ENCODE measurements at regions not wholly inside any gene's neighbourhood (a gene's known extent, or its start where the extent isn't known, plus 50 kb on each side); places are given as distances from the start of the nearest gene placed in this dataset.
A peak's percentile ranks its signal among the peaks of the same experiment; 100 is the strongest.
"Not testable (repeated sequence)": the region's sequence is repeated elsewhere in the genome, so short reads cannot be mapped to it uniquely, and the experiment has no call there.

- H3K27me3 ChIP-seq (replicated peaks) = no peaks in the 10 kb centered on the region
- no peak overlapping the region for H3K27ac ChIP-seq
- peaks cover 9% of the 10 kb centered on the region for H3K4me1 ChIP-seq (replicated peaks)
- DNase-seq (ENCODE audit: low read depth in 1 of 2, low spot score in 2 of 2) = no peak
- no peak overlapping the region for H3K4me3 ChIP-seq
- H3K9me3 ChIP-seq (replicated peaks) = no peaks in the 10 kb centered on the region
- H3K36me3 ChIP-seq = no peaks in the 10 kb centered on the region
Measured at GRCh38 chr5:125225424-125225823, 479.0 kb upstream of the ZNF608 start.

- Histone ChIP-seq H3K36me3 (no peaks in the 10 kb centered on the region), H3K4me1 (replicated peaks) (peaks cover 9% of the 10 kb centered on the region), H3K27ac (no peak overlapping the region), H3K9me3 (replicated peaks) (no peaks in the 10 kb centered on the region), H3K4me3 (no peak overlapping the region), H3K27me3 (replicated peaks) (no peaks in the 10 kb centered on the region)
- no peak for DNase-seq (ENCODE audit: low read depth in 1 of 2, low spot score in 2 of 2)
Measured at GRCh38 chr5:125226825-125227224, 480.4 kb upstream of the ZNF608 start.

GRCh38 chr5:125227333-125228095 lies 481.1 kb upstream of the ZNF608 start:
- H3K4me1 ChIP-seq (replicated peaks) = peaks cover 9% of the 10 kb centered on the region
- H3K9me3 ChIP-seq (replicated peaks) = no peaks in the 10 kb centered on the region
- no peaks in the 10 kb centered on the region for H3K36me3 ChIP-seq
- H3K27me3 ChIP-seq (replicated peaks) = no peaks in the 10 kb centered on the region
- peak in 1 of 2 experiments; percentile 27 for DNase-seq (ENCODE audit: low read depth in 1 of 2, low spot score in 2 of 2)
- peak overlapping the region; percentile 16; the same call in 1 of the 2 replicates for H3K27ac ChIP-seq
- no peak overlapping the region for H3K4me3 ChIP-seq

GRCh38 chr5:125228363-125229070 lies 482.1 kb upstream of the ZNF608 start:
- Histone ChIP-seq H3K27me3 (replicated peaks) (no peaks in the 10 kb centered on the region), H3K4me3 (no peak overlapping the region), H3K4me1 (replicated peaks) (peaks cover 9% of the 10 kb centered on the region), H3K9me3 (replicated peaks) (no peaks in the 10 kb centered on the region), H3K36me3 (no peaks in the 10 kb centered on the region), H3K27ac (no peak overlapping the region)
- DNase-seq (ENCODE audit: low read depth in 1 of 2, low spot score in 2 of 2) = no peak

- no peaks in the 10 kb centered on the region for H3K9me3 ChIP-seq (replicated peaks)
- H3K36me3 ChIP-seq = no peaks in the 10 kb centered on the region
- H3K27ac ChIP-seq = no peak overlapping the region
- peaks cover 9% of the 10 kb centered on the region for H3K4me1 ChIP-seq (replicated peaks)
- H3K4me3 ChIP-seq = no peak overlapping the region
- no peaks in the 10 kb centered on the region for H3K27me3 ChIP-seq (replicated peaks)
- DNase-seq (ENCODE audit: low read depth in 1 of 2, low spot score in 2 of 2) = no peak
Measured at GRCh38 chr5:125229556-125229955, 483.1 kb upstream of the ZNF608 start.

GRCh38 chr5:125232779-125233230 lies 486.4 kb upstream of the ZNF608 start:
- no peak for DNase-seq (ENCODE audit: low read depth in 1 of 2, low spot score in 2 of 2)
- Histone ChIP-seq H3K9me3 (replicated peaks) (no peaks in the 10 kb centered on the region), H3K36me3 (no peaks in the 10 kb centered on the region), H3K4me1 (replicated peaks) (peaks cover 3% of the 10 kb centered on the region), H3K27ac (no peak overlapping the region), H3K27me3 (replicated peaks) (no peaks in the 10 kb centered on the region), H3K4me3 (no peak overlapping the region)

GRCh38 chr5:125233944-125234343 lies 487.5 kb upstream of the ZNF608 start:
- Histone ChIP-seq H3K27ac (no peak overlapping the region), H3K9me3 (replicated peaks) (no peaks in the 10 kb centered on the region), H3K4me1 (replicated peaks) (no peaks in the 10 kb centered on the region), H3K4me3 (no peak overlapping the region), H3K27me3 (replicated peaks) (no peaks in the 10 kb centered on the region), H3K36me3 (no peaks in the 10 kb centered on the region)
- DNase-seq (ENCODE audit: low read depth in 1 of 2, low spot score in 2 of 2) = no peak

GRCh38 chr5:125236007-125236406 lies 489.6 kb upstream of the ZNF608 start:
- H3K27ac ChIP-seq = no peak overlapping the region
- no peaks in the 10 kb centered on the region for H3K9me3 ChIP-seq (replicated peaks)
- DNase-seq (ENCODE audit: low read depth in 1 of 2, low spot score in 2 of 2) = no peak

GRCh38 chr5:125236981-125237380 lies 490.5 kb upstream of the ZNF608 start:
- Histone ChIP-seq H3K9me3 (replicated peaks) (0 out of 2 replicates have a peak, but pooled peaks cover 3% of the 10 kb centered on the region), H3K36me3 (no peaks in the 10 kb centered on the region), H3K27ac (no peak overlapping the region), H3K4me1 (replicated peaks) (no peaks in the 10 kb centered on the region), H3K27me3 (replicated peaks) (no peaks in the 10 kb centered on the region), H3K4me3 (no peak overlapping the region)
- DNase-seq (ENCODE audit: low read depth in 1 of 2, low spot score in 2 of 2) = no peak

More at GRCh38 chr5:125236007-125236406, 489.6 kb upstream of the ZNF608 start:
- Histone ChIP-seq H3K4me1 (replicated peaks) (no peaks in the 10 kb centered on the region), H3K36me3 (no peaks in the 10 kb centered on the region), H3K4me3 (no peak overlapping the region), H3K27me3 (replicated peaks) (no peaks in the 10 kb centered on the region)

- Histone ChIP-seq H3K36me3 (no peaks in the 10 kb centered on the region), H3K27ac (no peak overlapping the region), H3K4me1 (replicated peaks) (no peaks in the 10 kb centered on the region), H3K4me3 (no peak overlapping the region), H3K27me3 (replicated peaks) (no peaks in the 10 kb centered on the region), H3K9me3 (replicated peaks) (0 out of 2 replicates have a peak, but pooled peaks cover 3% of the 10 kb centered on the region)
- DNase-seq (ENCODE audit: low read depth in 1 of 2, low spot score in 2 of 2) = peak in 1 of 2 experiments; percentile 19
Measured at GRCh38 chr5:125244531-125244930, 498.1 kb upstream of the ZNF608 start.

GRCh38 chr5:125245216-125245615 lies 498.8 kb upstream of the ZNF608 start:
- H3K9me3 ChIP-seq (replicated peaks) = 0 out of 2 replicates have a peak, but pooled peaks cover 3% of the 10 kb centered on the region
- H3K4me1 ChIP-seq (replicated peaks) = no peaks in the 10 kb centered on the region

GRCh38 chr5:125249400-125249799 lies 503.0 kb upstream of the ZNF608 start:
- H3K4me3 ChIP-seq = no peak overlapping the region
- peaks cover 9% of the 10 kb centered on the region for H3K9me3 ChIP-seq (replicated peaks)
- no peak overlapping the region for H3K27ac ChIP-seq
- no peak for DNase-seq (ENCODE audit: low read depth in 1 of 2, low spot score in 2 of 2)
- H3K4me1 ChIP-seq (replicated peaks) = no peaks in the 10 kb centered on the region
- H3K36me3 ChIP-seq = no peaks in the 10 kb centered on the region
- no peaks in the 10 kb centered on the region for H3K27me3 ChIP-seq (replicated peaks)

More at GRCh38 chr5:125245216-125245615, 498.8 kb upstream of the ZNF608 start:
- H3K36me3 ChIP-seq = no peaks in the 10 kb centered on the region
- H3K4me3 ChIP-seq = no peak overlapping the region
- H3K27ac ChIP-seq = no peak overlapping the region
- DNase-seq (ENCODE audit: low read depth in 1 of 2, low spot score in 2 of 2) = no peak
- H3K27me3 ChIP-seq (replicated peaks) = no peaks in the 10 kb centered on the region

- no peak overlapping the region for H3K27ac ChIP-seq
- no peaks in the 10 kb centered on the region for H3K27me3 ChIP-seq (replicated peaks)
- peaks cover 12% of the 10 kb centered on the region for H3K9me3 ChIP-seq (replicated peaks)
- no peaks in the 10 kb centered on the region for H3K4me1 ChIP-seq (replicated peaks)
- no peaks in the 10 kb centered on the region for H3K36me3 ChIP-seq
- no peak for DNase-seq (ENCODE audit: low read depth in 1 of 2, low spot score in 2 of 2)
- no peak overlapping the region for H3K4me3 ChIP-seq
Measured at GRCh38 chr5:125251703-125252102, 505.3 kb upstream of the ZNF608 start.

- peaks cover 12% of the 10 kb centered on the region for H3K9me3 ChIP-seq (replicated peaks)
- H3K27me3 ChIP-seq (replicated peaks); H3K36me3 ChIP-seq; DNase-seq (ENCODE audit: low read depth in 1 of 2, low spot score in 2 of 2); H3K27ac ChIP-seq; H3K4me1 ChIP-seq (replicated peaks); H3K4me3 ChIP-seq: not testable (repeated sequence)
Measured at GRCh38 chr5:125253634-125254033, 507.2 kb upstream of the ZNF608 start.

Data from SJSA1 (cell line).